Sciatic nerve (tissue), 2 donors: ENCODE measurements at regions not wholly inside any gene's neighbourhood (a gene's known extent, or its start where the extent isn't known, plus 50 kb on each side); places are given as distances from the start of the nearest gene placed in this dataset.
"Not testable (repeated sequence)": the region's sequence is repeated elsewhere in the genome, so short reads cannot be mapped to it uniquely, and the experiment has no call there.

Experiments
- ATAC-seq: fragments of 200-7000 bp; cut with Tn5 transposase; one replicate; pipeline ENCODE4 v1.9.1; 2020; ENCODE audit warnings: mild to moderate bottlenecking, moderate library complexity
- DNase-seq: peaks from one replicate; pipeline ENCODE4 v3.0.0-alpha.2; 2020; ENCODE audit warnings: low spot score
- intact Hi-C: fragments of 100-400 bp; cut with DNase I; formaldehyde crosslinking; loops from one replicate; pipeline ENCODE4 v1.14.2; 2022
- donor health status: DM: no; HTN: no; CAD: no.
- donor health status: DM: no; HTN: no; CAD: no.

DNA sequence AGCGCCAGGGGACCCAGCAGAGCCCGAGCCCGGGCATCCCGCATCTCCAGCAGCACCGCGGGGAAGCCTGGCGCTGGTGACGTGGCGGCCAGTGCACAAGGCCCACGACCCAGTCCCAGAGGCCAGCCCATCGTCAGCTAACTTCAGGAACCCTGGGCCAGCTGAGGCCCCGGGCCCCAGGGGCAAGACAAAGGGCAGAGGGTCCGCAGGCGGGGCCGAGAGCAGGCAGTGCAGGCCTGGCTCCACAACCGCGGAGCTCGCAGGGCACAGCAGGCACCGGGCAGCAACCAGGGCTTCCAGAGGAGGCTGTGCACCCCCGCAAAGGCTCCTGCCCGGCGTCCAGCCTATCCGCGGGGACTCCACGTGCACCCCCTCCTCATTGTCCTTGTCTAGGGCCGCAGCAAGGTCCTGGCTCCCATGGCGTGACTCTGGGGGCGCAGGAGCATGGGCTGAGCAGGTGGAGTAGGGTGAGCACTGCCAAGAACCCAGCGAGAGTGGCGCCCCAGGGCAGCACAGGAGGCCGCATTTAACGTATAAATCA, 352.5 kb downstream of the KCNJ18 start:
- intact Hi-C loops, ATAC-seq, DNase-seq: not testable (repeated sequence)

DNA sequence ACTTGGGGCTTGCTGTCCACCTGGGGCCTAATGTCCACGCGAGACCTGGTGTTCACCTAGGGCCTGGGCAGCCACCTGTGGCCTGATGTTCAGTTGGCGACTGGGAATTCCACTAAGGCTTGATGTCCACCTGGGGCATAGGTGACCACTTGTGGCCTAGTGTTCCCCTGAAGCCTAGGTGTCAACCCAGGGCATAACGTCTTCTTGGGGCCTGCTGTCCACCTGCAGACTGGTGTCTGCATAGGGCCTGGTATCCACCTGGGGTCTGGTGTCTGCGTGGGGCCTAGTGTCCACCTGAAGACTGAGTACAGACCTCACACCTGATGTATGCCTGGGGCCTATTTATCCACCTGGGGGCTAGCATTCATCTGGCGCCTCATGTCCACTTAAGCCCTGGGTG, 355.2 kb downstream of the KCNJ18 start:
- intact Hi-C loops, DNase-seq, ATAC-seq: not testable (repeated sequence)

DNA sequence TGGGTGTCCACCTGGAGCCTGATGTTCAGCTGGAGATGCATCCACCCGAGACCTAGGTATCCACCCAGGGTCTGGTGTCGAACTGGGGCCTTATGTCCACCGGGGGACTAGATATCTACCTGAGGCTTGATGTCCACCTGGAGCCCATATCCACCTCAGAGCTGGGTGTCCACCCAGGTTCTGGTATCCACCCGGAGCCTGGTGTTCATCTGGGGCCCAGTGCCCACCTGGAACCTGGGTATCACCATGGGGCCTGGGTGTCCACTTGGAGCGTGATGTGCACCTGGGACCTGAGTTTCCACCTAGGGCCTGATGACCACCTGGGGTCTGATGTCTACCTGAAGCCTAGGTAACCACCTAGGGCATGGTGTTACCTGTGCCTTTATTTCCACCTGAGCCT, 355.9 kb downstream of the KCNJ18 start:
- DNase-seq, intact Hi-C loops, ATAC-seq: not testable (repeated sequence)

DNA sequence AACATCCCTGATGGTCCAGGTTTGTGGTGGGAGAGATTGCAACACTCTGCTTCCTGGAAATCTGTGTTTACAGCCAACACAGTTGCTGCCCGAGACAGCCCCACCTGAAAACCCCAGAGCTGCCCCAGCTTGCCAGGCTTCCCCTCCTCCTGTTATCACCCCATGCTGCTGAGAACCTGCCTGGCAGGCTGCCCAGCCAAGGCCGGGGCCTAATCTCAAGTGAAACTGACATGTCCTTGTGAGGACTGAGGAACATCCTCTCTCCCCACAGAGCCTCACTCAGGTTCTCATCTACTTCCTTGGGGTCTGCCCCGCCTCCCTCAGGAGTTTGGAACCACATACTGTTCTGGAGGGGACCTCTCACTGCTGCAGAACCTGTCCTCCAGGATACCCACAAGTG, 358.4 kb downstream of the KCNJ18 start:
- intact Hi-C loops, ATAC-seq, DNase-seq: not testable (repeated sequence)

DNA sequence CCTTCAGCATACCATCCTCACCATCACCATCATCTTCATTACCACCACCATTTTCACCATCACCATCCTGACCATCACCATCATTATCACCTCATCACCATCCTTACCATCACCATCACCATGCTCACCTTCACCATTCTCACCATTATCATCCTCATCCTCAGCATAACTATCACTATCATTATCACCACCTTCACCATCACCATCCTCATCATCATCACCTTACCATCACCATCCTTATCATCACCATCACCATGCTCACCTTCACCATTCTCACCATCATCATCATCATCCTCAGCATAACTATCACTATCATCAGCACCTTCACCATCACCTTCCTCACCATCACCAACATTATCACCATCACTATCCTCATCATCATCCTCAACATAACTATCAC, 360.4 kb downstream of the KCNJ18 start:
- DNase-seq, intact Hi-C loops, ATAC-seq: not testable (repeated sequence)

DNA sequence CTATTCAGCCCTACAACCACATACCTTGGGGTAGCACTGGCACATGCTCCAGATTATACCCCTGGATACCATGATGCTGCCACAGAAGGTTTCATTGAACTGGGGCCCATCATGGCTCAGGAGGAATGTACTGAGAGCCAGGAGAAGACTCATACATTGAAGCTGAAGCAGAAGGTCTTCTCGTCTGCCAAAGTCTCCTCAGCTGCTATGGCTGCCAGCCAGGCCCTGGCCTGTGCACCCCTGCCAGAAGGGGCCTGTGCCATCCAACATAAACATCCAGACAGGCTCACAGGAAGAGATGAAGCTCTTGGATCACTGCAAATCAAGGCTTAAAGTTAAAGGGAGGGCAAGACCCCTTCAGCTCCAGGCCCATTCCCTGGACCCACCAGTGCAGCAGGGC, 364.2 kb downstream of the KCNJ18 start:
- intact Hi-C loops, DNase-seq, ATAC-seq: not testable (repeated sequence)

DNA sequence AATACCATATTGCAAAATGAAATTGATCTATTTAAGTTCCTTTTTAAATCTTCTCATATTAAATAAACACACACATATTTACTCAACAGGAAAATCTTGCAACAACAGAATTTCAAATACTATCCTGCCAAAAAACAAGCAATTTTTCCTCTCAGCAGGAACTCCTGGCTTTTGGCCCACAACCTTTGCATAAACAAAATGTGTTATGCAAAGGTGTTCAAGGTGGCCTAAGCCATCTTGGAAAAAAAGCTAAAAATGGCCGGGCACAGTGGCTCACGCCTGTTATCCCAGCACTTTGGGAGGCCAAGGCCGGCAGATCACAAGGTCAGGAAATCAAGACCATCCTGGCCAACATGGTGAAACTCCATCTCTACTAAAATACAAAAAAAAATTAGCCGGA, 383.6 kb downstream of the KCNJ18 start:
- ATAC-seq, DNase-seq, intact Hi-C loops: not testable (repeated sequence)

DNA sequence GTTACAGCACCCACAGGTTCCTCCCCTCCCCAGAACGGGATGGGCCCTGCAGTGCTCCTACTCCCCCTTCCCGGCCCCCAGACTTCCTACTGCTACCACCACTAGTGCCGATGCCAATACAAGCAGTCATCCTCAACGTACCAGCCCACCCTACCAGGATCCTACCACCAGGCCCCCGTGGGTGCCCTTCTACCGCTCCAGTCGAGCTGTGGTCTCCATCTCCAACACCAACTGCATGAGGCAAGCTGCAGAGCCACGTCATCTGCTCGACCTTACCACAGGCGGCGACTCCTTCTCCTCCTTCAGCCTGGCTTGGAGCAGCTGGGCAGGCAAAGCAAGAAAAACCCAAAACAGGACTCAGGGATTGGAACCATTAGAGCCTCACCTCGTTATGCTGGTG, 396.3 kb downstream of the KCNJ18 start:
- DNase-seq, intact Hi-C loops, ATAC-seq: not testable (repeated sequence)

DNA sequence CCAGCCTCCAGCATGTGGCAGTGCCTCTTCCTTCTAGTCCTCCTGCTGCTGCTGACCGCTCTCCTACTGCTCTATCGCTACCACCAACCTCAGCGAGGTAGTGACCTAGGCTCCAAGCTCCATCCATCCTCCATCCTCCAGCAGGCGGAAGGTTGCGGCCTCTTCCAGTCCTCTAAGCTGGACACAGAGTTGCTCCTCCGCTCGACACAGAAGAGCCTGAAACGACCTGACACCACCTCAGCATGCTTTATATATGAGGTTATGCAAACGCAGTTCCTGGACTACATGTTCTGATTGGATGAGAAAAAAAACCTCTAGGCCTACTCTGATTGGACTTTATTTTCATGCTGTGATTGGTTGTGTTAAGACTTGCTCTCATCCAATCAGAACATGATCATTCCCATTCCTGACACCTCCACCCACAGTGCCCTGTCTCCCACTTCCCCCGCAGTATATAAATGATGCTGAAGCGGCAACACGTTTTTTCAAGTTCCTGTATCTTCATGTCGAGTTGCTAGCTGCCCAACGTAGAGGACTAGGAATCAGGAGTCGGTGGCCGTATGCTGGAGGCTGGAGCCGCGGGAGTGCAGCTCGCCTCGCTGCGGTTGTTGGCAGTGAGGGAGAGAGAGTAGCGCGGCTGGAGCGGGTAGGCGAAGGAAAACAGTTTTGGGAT, 398.1 kb downstream of the KCNJ18 start:
- DNase-seq: no peak
- intact Hi-C loops: no loop called here
- ATAC-seq: no peak

DNA sequence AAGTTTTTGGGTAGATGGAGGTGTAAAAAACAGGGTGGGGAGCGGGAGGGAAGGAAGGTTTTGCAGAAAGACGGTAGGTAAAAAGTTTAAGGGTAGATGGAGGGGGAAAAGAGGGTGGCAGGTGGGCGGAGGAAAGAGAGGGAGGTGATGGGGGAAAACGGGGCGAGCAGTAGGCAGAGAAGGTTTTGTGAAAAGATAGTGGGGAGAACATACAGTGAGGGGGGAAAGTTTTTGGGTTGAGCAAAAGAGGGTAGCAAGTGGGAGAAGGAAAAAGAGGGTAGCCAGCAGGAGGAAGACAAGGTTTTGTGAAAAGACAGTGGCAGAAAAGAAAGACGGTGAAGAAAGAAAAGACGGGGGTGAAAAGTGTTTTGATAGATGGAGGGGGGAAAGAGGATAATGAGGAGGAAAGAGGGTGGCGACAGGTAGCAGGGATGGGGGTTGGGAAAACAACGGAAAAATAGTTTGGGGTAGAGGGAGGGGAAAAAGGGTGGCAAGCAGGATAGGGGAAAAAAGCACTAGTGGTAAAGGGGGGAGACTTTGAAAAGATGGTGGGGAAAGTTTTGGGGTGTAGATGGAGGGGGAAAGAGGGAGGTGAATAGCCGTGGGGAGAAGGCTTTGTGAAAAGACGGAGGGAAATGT, 398.8 kb downstream of the KCNJ18 start:
- DNase-seq, intact Hi-C loops, ATAC-seq: not testable (repeated sequence)

DNA sequence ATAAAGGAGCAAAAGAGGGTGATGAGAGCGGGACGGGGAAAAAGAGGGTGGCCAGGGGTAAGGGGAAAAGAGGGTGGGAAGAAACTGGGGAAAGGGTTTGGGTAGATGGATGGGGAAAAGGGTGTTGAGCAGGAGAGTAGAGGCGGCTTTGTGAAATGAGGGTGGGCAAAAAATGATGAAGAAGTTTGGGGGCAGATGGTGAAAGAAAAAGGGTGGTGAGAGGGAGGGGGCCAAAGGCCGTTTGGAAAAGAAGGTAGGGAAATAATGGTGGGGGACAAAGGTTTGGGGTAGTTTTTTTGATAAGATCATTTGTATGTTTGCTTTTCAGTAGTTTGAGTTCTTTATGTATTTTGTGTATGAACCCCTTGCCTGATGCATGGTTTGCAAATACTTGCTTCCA, 399.5 kb downstream of the KCNJ18 start:
- DNase-seq, ATAC-seq, intact Hi-C loops: not testable (repeated sequence)

DNA sequence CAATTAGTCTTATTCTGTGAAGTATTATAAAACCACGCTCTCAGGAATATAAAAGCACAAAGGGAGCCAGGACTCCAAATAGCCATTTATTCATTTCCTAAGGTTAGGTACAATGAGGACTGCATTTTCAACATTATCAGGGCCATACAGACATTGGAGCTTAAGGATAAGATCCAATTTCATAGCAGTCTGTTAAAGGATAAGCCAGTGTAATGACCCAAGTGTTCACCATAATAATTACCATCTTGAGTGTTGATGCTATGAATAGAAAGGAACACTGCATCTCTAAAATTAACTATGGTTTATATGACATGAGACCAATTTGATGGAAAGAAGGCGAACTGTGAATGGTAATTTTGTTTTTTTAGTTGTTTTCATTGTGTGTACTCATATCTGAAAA, 403.1 kb downstream of the KCNJ18 start:
- intact Hi-C loops, ATAC-seq, DNase-seq: not testable (repeated sequence)

DNA sequence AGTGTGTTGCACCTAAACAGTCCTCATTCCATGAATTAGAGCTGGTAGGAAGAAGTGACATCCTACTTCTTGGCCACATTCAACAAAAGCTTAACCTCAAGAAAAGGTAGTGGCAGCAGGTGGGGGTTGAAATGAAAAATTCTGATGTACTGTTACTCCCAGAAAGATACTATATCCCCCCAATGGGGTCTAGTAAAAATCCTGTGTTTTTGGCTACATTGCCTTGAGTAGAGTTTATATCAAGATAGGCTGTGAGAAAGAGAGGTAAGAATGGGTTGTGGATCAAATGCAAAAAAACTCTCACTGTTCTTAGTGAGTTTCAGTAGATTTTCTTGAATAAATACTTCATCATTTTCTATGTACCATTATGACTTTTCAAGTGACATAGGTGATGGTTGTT, 407.3 kb downstream of the KCNJ18 start:
- ATAC-seq, DNase-seq, intact Hi-C loops: not testable (repeated sequence)

DNA sequence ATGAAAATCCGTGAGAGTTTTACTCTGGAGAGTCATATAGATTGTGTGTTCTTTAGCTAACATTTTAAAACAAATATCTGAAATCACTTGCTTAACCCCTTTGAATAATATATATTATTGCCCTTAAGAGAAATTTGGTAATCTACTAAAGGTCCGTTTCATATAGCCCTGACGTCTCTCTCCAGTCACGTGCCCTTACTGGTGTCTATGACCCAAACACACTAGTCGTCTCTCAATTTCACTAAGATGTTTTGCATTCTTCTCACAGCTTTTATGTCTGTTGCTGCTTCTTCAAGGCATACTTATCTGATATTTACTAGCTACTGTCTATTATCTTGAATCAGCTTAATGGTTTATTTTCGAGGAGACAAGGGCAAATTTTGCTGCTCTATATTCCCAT, 409.9 kb downstream of the KCNJ18 start:
- intact Hi-C loops: no loop called here
- no peak for DNase-seq
- no peak for ATAC-seq

DNA sequence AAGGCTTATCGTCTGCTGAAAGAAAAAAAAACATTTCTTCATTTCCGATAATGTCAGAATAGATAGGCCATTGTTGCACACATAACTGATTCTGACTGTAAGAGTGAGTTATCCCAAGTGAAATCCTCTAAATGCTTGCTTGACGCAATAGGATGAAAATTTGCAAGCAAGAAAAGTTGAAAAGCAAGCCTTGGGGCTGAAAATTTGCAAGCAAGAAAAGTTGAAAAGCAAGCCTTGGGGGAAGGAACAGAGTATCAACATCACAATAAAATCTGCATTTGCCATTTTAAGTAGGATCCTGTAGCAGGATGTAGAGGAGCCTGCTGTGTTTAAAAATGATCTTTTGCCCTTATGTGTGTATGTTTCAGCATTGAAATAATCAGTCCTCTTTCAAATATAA, 424.4 kb downstream of the KCNJ18 start:
- intact Hi-C loops, ATAC-seq, DNase-seq: not testable (repeated sequence)

DNA sequence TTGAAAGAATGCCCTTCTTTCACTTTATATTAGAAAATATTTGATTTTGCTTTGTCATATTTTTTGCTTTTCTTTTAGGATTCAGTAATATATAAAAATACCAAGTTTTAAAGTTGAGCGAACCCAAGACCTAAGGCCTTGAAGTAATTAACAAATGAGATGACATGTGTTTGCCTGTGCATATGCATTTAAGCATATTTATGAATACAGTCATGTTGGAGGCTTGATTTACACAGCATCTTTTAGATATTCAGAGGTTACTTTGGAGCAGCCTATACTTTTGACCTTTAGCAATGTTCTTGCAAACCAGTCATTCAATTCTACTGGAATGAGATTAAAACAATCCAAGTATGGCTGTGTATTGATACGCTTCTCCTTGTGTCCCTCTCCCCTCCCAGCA, 425.1 kb downstream of the KCNJ18 start:
- intact Hi-C loops, ATAC-seq, DNase-seq: not testable (repeated sequence)

DNA sequence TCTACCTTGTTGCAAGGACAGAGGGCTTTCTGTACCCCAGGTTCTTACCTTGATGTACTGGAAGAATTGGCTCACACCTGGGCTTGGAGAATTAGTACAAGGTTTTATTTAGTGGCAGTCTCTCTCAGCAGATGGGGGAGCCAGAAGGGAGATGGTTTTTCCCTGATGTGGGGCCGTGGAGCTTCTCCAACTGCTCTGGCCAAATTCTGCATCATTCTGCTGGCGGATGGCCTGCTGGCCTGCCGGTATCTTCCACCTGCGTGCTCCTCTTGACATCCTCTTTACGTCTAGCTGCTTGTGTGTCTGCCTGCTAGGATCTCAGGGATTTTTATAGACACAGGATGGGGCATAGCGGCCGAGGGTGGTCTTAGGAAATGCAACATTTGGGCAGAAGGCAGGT, 426.7 kb downstream of the KCNJ18 start:
- DNase-seq, ATAC-seq, intact Hi-C loops: not testable (repeated sequence)

DNA sequence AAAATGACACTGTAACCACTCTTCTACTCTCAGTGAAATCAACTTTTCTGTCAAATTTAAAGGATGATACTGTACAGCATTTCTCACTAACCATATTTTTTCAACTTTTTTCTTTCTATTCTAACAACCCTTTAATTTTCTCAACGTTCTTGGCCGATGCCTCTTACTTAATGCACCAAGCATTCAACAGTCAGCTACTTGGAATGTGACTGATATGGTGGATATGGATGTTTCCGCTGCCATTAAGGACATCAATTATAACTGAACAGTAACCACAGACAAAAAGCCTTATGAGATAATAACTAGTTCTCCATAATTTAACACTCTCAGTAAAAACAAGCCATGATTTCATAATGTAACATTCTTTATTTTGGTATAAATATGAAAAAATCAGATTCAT, 427.4 kb downstream of the KCNJ18 start:
- intact Hi-C loops, ATAC-seq, DNase-seq: not testable (repeated sequence)

DNA sequence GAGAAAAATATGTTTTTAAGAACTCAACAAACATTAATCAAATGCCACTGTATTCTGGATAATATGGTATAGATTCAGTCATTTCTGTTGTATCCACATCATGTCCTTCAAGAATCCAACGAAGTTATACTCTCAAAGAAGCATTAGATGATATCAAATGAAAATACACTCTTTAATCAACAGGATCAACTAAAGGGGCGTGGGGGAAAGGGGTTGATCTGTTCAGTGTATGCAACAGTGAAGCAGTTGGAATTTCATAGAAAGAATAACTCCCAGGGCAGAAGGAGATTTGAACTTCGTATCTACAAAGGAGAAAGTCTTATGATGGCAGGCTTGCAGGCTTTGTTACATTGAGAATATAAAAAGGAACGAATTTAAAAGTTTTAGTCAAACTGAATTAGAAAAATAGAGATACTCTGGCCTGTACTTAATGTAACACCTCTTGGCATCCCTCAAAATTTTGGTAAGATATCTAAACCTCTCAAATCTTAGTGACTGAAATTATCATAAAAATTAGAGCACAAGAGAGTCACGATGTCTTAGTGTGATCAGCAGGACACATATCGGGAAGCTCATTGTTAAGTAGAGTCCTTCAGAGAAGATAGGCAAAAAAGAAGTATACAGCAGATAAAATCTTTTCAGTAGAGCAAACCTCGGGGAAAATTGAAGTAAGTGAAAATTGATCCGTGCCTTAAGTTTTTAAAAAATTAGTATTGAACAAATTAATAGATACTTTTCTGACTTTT, 431.4 kb downstream of the KCNJ18 start:
- DNase-seq: no peak
- peak; percentile 46 for ATAC-seq
- intact Hi-C loops: no loop called here
